A549 (cell line): ENCODE measurements at regions not wholly inside any gene's neighbourhood (a gene's known extent, or its start where the extent isn't known, plus 50 kb on each side); places are given as distances from the start of the nearest gene placed in this dataset.

Experiments used
- ATAC-seq, 2 experiments: fragments of 200-7000 bp in 1 of 2; fragments of >200 bp in 1 of 2; cut with Nextera tagmentation in 1 of 2; cut with Tn5 transposase in 1 of 2; 3 replicates each; pipeline versions ENCODE4 v1.8.0 to v1.9.1; 2018 to 2020; ENCODE audit warnings: mild to moderate bottlenecking in 1 of 2, moderate library complexity in 1 of 2
- CTCF ChIA-PET: fragments of 300-600 bp; sonication (Branson Sonifier 250); formaldehyde crosslinking; extraction: SDS; loops from one replicate; lab custom pipeline; 2021; ENCODE audit warnings: antibody characterized with exemption, inconsistent platforms; lab: Yijun Ruan, JAX
- POLR2A ChIA-PET: fragments of 350-600 bp; formaldehyde crosslinking; extraction: SDS; loops from one replicate; lab custom pipeline; 2021; ENCODE audit warnings: antibody characterized with exemption, inconsistent platforms; lab: Yijun Ruan, JAX
- DNase-seq, 2 experiments: peaks; one replicate each; pipeline versions ENCODE4 v3.0.0 to v3.0.0-alpha.2; 2011 to 2016; ENCODE audit warnings: low read depth in 1 of 2, low spot score in 1 of 2
- FAIRE-seq: peaks from 2 replicates; lab custom pipeline; 2011; peaks lifted over from hg19 to GRCh38; lab: Jason Lieb, UNC
- H3K27ac ChIP-seq, 2 experiments: fragments of >200 bp; sonication (Bioruptor Twin); formaldehyde crosslinking; 3 replicates each; pipeline ENCODE4 v1.5.1; 2016 to 2017
- H3K4me1 ChIP-seq: fragments of >200 bp; sonication (Bioruptor Twin); formaldehyde crosslinking; 3 replicates; pipeline ENCODE4 v1.6.1; 2016
- H3K4me2 ChIP-seq: fragments of >200 bp; sonication (Bioruptor Twin); formaldehyde crosslinking; 3 replicates; pipeline ENCODE4 v1.6.1; 2016
- H3K4me3 ChIP-seq: fragments of >200 bp; sonication (Bioruptor Twin); formaldehyde crosslinking; 3 replicates; pipeline ENCODE4 v1.5.1; 2016
- H3K9me3 ChIP-seq: fragments of >200 bp; sonication (Bioruptor Twin); formaldehyde crosslinking; 3 replicates; pipeline ENCODE4 v1.6.1; 2016
- CEBPB ChIP-seq, 2 experiments: fragments of >200 bp in 1 of 2; sonication (Bioruptor Twin) in 1 of 2; formaldehyde crosslinking in 1 of 2; IDR thresholded peaks; 2 replicates each; pipeline ENCODE4 v1.6.1; 2012 to 2016
- CHD4 ChIP-seq: fragments of 200-600 bp; sonication (generic); IDR thresholded peaks from 2 replicates; pipeline ENCODE4 v1.6.1; 2016; ENCODE audit warnings: antibody characterized with exemption, mild to moderate bottlenecking, borderline replicate concordance
- EHMT2 ChIP-seq: fragments of 200-600 bp; sonication (generic); IDR thresholded peaks from 2 replicates; pipeline ENCODE4 v1.6.1; 2016; ENCODE audit warnings: antibody characterized with exemption, low read depth, mild to moderate bottlenecking, moderate library complexity
- FOSL2 ChIP-seq, 2 experiments: fragments of 450-650 bp in 1 of 2; fragments of >200 bp in 1 of 2; sonication (Bioruptor Twin) in 1 of 2; formaldehyde crosslinking; IDR thresholded peaks; 2 replicates each; pipeline versions ENCODE4 v1.5.0 to v1.6.1; 2016 to 2020; ENCODE audit warnings: mild to moderate bottlenecking in 1 of 2, moderate library complexity in 1 of 2
- FOXS1 ChIP-seq: fragments of 250-450 bp; sonication (Bioruptor Pico); IDR thresholded peaks from 2 replicates; pipeline ENCODE4 v1.5.0; 2020; ENCODE audit warnings: mild to moderate bottlenecking, moderate library complexity
- HEYL ChIP-seq: fragments of 250-450 bp; sonication (Bioruptor Pico); IDR thresholded peaks from 2 replicates; pipeline ENCODE4 v1.8.0; 2021; ENCODE audit warnings: mild to moderate bottlenecking, moderate library complexity
- HOXB13 ChIP-seq: fragments of 250-450 bp; sonication (Bioruptor Pico); IDR thresholded peaks from 2 replicates; pipeline ENCODE4 v1.5.0; 2020; ENCODE audit warnings: low read depth, mild to moderate bottlenecking, moderate library complexity
- KDM1A ChIP-seq: fragments of 200-600 bp; sonication (generic); IDR thresholded peaks from 2 replicates; pipeline ENCODE4 v1.6.1; 2016; ENCODE audit warnings: low read depth, mild to moderate bottlenecking
- MAZ ChIP-seq: fragments of 150-350 bp; IDR thresholded peaks from 2 replicates; pipeline ENCODE4 v1.6.1; 2014; ENCODE audit warnings: antibody characterized with exemption, low read depth, low read length, borderline replicate concordance
- NPAS2 ChIP-seq: fragments of 250-450 bp; sonication (Bioruptor Pico); IDR thresholded peaks from 2 replicates; pipeline ENCODE4 v1.8.0; 2022; ENCODE audit warnings: mild to moderate bottlenecking, moderate library complexity, borderline replicate concordance
- RAD21 ChIP-seq, 2 experiments: fragments of >200 bp in 1 of 2; sonication (Bioruptor Twin) in 1 of 2; formaldehyde crosslinking in 1 of 2; IDR thresholded peaks in 1 of 2; conservative IDR thresholded peaks in 1 of 2; 2 replicates in 1 of 2; 3 replicates in 1 of 2; pipeline ENCODE4 v1.6.1; 2012 to 2018; ENCODE audit warnings: inconsistent platforms in 1 of 2
- TFCP2L1 ChIP-seq: fragments of 250-450 bp; sonication (Bioruptor Pico); IDR thresholded peaks from 2 replicates; pipeline ENCODE4 v1.5.0; 2021; ENCODE audit warnings: mild to moderate bottlenecking
- ZFP36 ChIP-seq: fragments of 450-650 bp; IDR thresholded peaks from 2 replicates; pipeline ENCODE4 v1.6.1; 2014; ENCODE audit warnings: borderline replicate concordance; ENCODE audit not compliant: partially characterized antibody
- ZSCAN20 ChIP-seq: fragments of 250-450 bp; sonication (Bioruptor Pico); IDR thresholded peaks from 2 replicates; pipeline ENCODE4 v1.8.0; 2022; ENCODE audit warnings: mild to moderate bottlenecking, moderate library complexity
- WGBS: methylation state at CpG from one replicate; pipeline ENCODE4 v1.1.6; 2017; ENCODE audit errors: missing lambda C conversion rate; 5-methylcytosine and 5-hydroxymethylcytosine counted together
- TF ChIP-seq, protein P1 (sequence below): fragments of >200 bp; sonication (Bioruptor Twin); formaldehyde crosslinking; IDR thresholded peaks from 2 replicates; pipeline ENCODE4 v1.6.1; 2016
- TF ChIP-seq, protein P2 (sequence below): IDR thresholded peaks from 2 replicates; pipeline ENCODE4 v1.6.1; 2012
- TF ChIP-seq, protein P3 (sequence below): fragments of >200 bp; sonication (Bioruptor Twin); formaldehyde crosslinking; IDR thresholded peaks from 3 replicates; pipeline ENCODE4 v1.6.1; 2016
- TF ChIP-seq, protein P4 (sequence below): fragments of 200-600 bp; sonication (generic); IDR thresholded peaks from 2 replicates; pipeline ENCODE4 v1.6.1; 2016; ENCODE audit warnings: antibody characterized with exemption, mild to moderate bottlenecking, moderate library complexity

DNA sequence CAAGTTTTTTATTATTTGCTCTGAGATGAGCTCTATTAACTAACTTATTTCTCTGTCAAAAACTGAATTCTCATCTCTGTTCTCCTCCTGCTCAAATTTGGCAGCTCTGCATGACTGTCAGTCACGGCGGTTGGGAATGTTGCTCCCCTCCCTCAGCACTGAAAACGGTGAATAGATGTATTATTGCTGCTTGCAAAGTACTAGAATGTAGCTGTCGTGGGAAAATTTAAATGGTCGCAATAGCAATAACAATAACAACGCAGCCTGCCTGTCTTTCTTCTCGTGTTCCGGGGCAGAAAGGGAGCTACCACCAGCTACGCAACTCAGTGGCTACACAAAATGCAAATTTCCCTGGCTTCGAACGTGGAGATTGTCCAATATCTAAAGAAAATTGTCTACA lies 125.6 kb upstream of the FRY start:
- DNase-seq: no peak
- H3K27ac ChIP-seq: no peak overlapping the region
- ChIA-PET CTCF (interaction anchor here (1.4 kb wide), 1 partner anchor 405 kb away, joined by 4 read pairs; no protein-coding TSS in a partner anchor), POLR2A (no interaction called here)
- WGBS: 41% methylated on average over 11 of the region's 11 CpGs
- no peak for ATAC-seq
- no peak for TF ChIP-seq ZSCAN20 (CRISPR knock-in tag)
- TF ChIP-seq MAZ: no peak
- no peak for TF ChIP-seq FOXS1 (CRISPR knock-in tag)
- TF ChIP-seq, protein P1, sequence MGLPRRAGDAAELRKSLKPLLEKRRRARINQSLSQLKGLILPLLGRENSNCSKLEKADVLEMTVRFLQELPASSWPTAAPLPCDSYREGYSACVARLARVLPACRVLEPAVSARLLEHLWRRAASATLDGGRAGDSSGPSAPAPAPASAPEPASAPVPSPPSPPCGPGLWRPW: no peak
- TF ChIP-seq, protein P2, sequence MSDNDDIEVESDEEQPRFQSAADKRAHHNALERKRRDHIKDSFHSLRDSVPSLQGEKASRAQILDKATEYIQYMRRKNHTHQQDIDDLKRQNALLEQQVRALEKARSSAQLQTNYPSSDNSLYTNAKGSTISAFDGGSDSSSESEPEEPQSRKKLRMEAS: no peak
- TF ChIP-seq ZFP36: no peak
- no peak for TF ChIP-seq HEYL (CRISPR knock-in tag)
- TF ChIP-seq NPAS2: no peak
- TF ChIP-seq, protein P3, sequence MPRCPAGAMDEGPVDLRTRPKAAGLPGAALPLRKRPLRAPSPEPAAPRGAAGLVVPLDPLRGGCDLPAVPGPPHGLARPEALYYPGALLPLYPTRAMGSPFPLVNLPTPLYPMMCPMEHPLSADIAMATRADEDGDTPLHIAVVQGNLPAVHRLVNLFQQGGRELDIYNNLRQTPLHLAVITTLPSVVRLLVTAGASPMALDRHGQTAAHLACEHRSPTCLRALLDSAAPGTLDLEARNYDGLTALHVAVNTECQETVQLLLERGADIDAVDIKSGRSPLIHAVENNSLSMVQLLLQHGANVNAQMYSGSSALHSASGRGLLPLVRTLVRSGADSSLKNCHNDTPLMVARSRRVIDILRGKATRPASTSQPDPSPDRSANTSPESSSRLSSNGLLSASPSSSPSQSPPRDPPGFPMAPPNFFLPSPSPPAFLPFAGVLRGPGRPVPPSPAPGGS: no peak
- TF ChIP-seq CEBPB (IDR thresholded peaks at IDR 0.05): no peak
- TF ChIP-seq EHMT2: no peak
- TF ChIP-seq, all 56 proteins: peak for 0
- no peaks in the 10 kb centered on the region for H3K4me1 ChIP-seq
- H3K9me3 ChIP-seq: no peaks in the 10 kb centered on the region
- H3K4me3 ChIP-seq: no peak overlapping the region
- no peak for FAIRE-seq
- no peak overlapping the region for H3K4me2 ChIP-seq

DNA sequence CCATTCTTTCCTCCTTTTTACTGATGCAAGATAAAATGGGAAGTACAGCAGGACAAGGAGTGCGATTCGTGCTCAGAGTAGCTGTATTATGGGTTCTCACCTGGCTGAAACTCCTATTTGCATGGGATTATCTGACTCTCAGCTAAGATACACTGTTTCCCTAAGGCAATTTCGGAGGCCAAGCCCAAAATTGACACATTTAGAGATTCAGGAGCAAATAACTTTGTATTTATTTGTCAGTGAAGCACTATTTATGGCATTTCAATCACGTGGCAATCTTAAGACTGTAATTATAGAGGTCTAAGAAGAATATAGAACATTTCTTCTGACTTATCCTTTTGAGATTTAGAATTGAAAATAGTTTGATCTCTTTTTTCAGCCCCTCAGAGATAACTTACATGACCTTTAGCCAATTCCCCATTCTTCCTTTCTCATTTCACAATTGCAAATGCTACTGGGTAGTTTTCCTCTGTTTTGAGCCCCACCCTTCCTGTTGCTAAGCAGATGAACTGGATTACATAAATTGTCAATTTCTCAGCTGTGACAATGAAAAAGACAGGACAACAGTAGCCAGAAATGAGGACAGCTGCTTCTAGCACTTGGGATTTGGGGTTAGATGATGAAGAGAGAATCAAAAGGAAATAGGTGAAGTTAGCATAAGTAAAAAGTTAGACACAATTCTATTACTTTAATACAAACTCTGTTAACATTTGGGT lies 122.7 kb upstream of the FRY start:
- WGBS: 33% methylated on average over 4 of the region's 4 CpGs
- Histone ChIP-seq H3K4me1 (no peaks in the 10 kb centered on the region), H3K4me3 (no peak overlapping the region), H3K4me2 (no peak overlapping the region), H3K27ac (no peak overlapping the region), H3K9me3 (no peaks in the 10 kb centered on the region)
- ChIA-PET CTCF (interaction anchor here (0.8 to 3.1 kb wide), 10 partner anchors 10 to 405 kb away, joined by 3 to 33 read pairs (median 6); no protein-coding TSS in a partner anchor), POLR2A (no interaction called here)
- DNase-seq (no peak), ATAC-seq (no peak), FAIRE-seq (no peak)
- TF ChIP-seq TFCP2L1 (CRISPR knock-in tag): no peak
- TF ChIP-seq CHD4: no peak
- TF ChIP-seq, protein P4, sequence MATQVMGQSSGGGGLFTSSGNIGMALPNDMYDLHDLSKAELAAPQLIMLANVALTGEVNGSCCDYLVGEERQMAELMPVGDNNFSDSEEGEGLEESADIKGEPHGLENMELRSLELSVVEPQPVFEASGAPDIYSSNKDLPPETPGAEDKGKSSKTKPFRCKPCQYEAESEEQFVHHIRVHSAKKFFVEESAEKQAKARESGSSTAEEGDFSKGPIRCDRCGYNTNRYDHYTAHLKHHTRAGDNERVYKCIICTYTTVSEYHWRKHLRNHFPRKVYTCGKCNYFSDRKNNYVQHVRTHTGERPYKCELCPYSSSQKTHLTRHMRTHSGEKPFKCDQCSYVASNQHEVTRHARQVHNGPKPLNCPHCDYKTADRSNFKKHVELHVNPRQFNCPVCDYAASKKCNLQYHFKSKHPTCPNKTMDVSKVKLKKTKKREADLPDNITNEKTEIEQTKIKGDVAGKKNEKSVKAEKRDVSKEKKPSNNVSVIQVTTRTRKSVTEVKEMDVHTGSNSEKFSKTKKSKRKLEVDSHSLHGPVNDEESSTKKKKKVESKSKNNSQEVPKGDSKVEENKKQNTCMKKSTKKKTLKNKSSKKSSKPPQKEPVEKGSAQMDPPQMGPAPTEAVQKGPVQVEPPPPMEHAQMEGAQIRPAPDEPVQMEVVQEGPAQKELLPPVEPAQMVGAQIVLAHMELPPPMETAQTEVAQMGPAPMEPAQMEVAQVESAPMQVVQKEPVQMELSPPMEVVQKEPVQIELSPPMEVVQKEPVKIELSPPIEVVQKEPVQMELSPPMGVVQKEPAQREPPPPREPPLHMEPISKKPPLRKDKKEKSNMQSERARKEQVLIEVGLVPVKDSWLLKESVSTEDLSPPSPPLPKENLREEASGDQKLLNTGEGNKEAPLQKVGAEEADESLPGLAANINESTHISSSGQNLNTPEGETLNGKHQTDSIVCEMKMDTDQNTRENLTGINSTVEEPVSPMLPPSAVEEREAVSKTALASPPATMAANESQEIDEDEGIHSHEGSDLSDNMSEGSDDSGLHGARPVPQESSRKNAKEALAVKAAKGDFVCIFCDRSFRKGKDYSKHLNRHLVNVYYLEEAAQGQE: no peak
- no peak for TF ChIP-seq HOXB13
- no peak for TF ChIP-seq FOSL2 (IDR thresholded peaks at IDR 0.05)
- no peak for TF ChIP-seq FOSL2 (CRISPR knock-in tag; IDR thresholded peaks at IDR 0.05)
- TF ChIP-seq KDM1A: no peak
- no peak for TF ChIP-seq ZSCAN20 (CRISPR knock-in tag)
- TF ChIP-seq RAD21 (conservative IDR thresholded peaks at IDR 0.05 in 1 of 2, IDR thresholded peaks at IDR 0.05 in 1 of 2): no peak
